ENCODE measurements at regions not wholly inside any gene's neighbourhood (a gene's known extent, or its start where the extent isn't known, plus 50 kb on each side); places are given as distances from the start of the nearest gene placed in this dataset.

DNA sequence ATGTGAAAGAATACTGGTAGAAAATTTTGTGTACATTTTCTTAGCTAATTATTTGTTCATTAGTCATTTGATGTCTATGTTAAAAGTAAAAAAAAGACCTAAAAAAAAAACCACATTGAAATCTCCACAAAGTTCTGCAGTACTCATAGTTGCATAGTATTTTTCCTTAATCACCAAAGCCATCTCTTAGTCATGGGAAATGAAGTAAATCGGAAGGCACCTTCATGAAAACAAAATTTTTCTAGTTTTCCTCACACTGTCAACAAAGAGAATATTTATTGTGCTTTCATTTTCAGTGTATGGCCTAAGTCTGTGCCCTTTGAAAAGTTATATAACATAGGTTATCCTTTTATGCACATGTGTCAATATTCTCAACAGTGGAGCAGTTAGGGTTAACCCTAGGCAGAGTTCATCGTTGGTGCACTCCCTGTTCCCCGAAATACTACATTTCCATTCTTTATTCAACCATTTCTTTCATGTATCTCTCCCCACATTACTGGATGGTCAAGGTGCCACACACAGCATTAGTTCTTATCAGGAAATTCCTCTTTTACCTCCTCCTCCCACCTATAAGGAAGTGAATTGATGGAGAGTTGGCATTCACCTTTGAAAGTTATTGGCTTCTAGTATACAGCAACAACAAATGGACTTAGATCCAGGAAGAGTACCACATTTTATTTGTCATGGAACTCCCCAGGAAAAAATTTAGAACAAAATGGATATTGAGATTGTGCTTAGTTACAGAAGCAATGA is 93.1 kb downstream of the NUDT12 start:
- no peaks in the 10 kb centered on the region for H3K27me3 ChIP-seq
- DNase-seq (ENCODE audit: low spot score in 2 of 2): no peak
- intact Hi-C loops (cut with DNase I): no loop called here
- no peak overlapping the region for H3K27ac ChIP-seq
- no peaks in the 10 kb centered on the region for H3K36me3 ChIP-seq
- no peaks in the 10 kb centered on the region for H3K9me3 ChIP-seq
- no peak overlapping the region for H3K4me3 ChIP-seq
- H3K4me1 ChIP-seq: no peaks in the 10 kb centered on the region
- TF ChIP-seq, protein P1, sequence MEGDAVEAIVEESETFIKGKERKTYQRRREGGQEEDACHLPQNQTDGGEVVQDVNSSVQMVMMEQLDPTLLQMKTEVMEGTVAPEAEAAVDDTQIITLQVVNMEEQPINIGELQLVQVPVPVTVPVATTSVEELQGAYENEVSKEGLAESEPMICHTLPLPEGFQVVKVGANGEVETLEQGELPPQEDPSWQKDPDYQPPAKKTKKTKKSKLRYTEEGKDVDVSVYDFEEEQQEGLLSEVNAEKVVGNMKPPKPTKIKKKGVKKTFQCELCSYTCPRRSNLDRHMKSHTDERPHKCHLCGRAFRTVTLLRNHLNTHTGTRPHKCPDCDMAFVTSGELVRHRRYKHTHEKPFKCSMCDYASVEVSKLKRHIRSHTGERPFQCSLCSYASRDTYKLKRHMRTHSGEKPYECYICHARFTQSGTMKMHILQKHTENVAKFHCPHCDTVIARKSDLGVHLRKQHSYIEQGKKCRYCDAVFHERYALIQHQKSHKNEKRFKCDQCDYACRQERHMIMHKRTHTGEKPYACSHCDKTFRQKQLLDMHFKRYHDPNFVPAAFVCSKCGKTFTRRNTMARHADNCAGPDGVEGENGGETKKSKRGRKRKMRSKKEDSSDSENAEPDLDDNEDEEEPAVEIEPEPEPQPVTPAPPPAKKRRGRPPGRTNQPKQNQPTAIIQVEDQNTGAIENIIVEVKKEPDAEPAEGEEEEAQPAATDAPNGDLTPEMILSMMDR (IDR thresholded peaks at IDR 0.05): no peak

DNA sequence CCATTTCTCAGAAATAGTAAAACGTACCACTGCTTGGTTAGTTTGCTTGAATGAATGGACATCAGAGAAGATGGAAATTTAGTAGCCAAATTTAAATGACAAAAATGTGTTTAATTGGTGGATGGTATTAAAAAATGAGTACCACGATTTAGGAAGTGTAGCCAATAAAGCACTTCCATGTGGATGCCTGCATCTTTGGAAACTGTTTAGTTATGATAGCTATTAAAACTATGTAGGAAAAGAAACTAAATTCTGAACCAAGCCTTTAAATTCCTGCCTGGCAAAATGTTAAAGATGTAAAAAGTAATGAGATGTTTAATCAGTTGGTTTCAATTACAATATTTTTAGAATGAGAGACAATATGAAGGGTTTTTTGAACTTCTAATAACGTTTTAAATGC is 94.8 kb downstream of the NUDT12 start:
- H3K9me3 ChIP-seq: no peaks in the 10 kb centered on the region
- intact Hi-C loops (cut with DNase I): no loop called here
- H3K27ac ChIP-seq: no peak overlapping the region
- TF ChIP-seq, protein P1 (IDR thresholded peaks at IDR 0.05): no peak
- DNase-seq (ENCODE audit: low spot score in 2 of 2): no peak
- no peaks in the 10 kb centered on the region for H3K4me1 ChIP-seq
- H3K27me3 ChIP-seq: no peaks in the 10 kb centered on the region
- no peaks in the 10 kb centered on the region for H3K36me3 ChIP-seq
- no peak overlapping the region for H3K4me3 ChIP-seq

DNA sequence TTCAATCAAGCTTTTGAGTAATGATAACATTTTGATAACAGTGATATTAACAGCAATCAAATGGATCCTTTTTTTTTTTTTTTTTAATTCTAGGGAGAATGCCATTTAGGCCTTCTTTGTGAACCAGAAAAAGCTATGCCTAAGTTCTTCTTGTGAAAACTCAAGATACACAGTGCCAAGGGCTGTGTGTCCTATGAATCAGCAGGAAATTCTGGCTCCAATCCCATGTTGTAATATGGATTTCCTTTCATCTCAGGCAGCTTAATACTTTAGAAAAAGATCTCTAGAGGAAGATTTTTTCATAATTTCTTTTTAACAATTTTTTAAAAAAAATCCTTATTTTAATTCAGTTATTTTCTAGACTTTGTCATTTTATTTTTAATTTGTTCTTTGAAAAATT is 96.1 kb downstream of the NUDT12 start:
- Histone ChIP-seq H3K36me3 (no peaks in the 10 kb centered on the region), H3K27ac (no peak overlapping the region), H3K9me3 (no peaks in the 10 kb centered on the region), H3K4me3 (no peak overlapping the region), H3K4me1 (no peaks in the 10 kb centered on the region), H3K27me3 (no peaks in the 10 kb centered on the region)
- no peak for DNase-seq (ENCODE audit: low spot score in 2 of 2)
- TF ChIP-seq, protein P1 (IDR thresholded peaks at IDR 0.05): no peak
- intact Hi-C loops (cut with DNase I): no loop called here

DNA sequence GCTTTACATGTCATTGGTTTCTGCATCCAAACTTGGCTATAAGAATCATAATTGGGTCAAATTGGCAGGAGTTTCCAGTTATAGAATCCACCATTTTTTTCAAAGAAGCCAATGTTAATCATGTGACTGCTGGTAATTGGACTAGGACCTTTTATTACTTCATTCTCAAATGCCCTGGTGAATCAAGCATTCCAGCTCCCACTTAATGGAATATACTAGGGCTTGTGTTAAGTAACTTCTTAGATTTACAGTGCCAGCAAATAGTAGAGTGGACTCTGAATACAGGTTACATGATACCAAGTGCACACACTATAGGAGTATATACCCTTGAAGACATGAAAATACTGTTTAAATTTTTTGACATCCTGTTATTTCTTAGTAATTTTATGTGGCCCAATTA is 96.7 kb downstream of the NUDT12 start:
- Histone ChIP-seq H3K9me3 (no peaks in the 10 kb centered on the region), H3K36me3 (no peaks in the 10 kb centered on the region), H3K4me1 (no peaks in the 10 kb centered on the region), H3K4me3 (no peak overlapping the region), H3K27me3 (no peaks in the 10 kb centered on the region), H3K27ac (no peak overlapping the region)
- TF ChIP-seq, protein P1 (IDR thresholded peaks at IDR 0.05): no peak
- DNase-seq (ENCODE audit: low spot score in 2 of 2): no peak
- intact Hi-C loops (cut with DNase I): no loop called here

DNA sequence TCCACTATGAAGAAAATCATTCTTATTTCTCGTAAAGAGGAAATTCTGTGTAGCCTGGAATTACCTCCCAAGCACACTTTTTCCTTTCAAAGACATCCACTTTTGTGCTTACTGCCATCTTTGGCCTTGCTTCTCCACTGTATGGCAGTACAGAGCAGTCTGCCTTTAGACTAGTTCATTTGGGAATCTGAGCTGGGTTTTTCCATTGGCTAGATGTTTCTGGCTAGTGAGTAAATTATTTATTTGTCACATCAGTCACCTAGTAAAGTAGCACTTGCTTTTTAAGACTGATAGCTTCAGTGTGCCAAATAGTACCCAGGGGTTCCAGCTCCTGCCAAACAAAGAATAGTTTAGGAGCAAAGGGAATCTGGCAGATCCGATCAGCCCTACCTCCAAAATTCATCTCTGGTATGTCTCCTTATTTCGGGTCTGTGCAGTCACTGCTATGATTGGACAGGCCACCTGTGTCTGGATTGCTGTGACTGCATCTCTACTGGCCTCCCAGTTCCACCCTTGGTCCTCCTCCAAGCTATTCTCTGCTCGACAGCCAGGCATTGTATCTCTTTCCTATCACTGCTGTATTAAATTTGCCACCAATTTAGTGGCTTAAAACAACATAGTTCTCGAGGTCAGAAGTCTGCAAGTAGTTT is 97.6 kb downstream of the NUDT12 start:
- no peaks in the 10 kb centered on the region for H3K27me3 ChIP-seq
- TF ChIP-seq, protein P1 (IDR thresholded peaks at IDR 0.05): no peak

More for the DNA sequence above, 97.6 kb downstream of the NUDT12 start:
- Histone ChIP-seq H3K27ac (no peak overlapping the region), H3K4me3 (no peak overlapping the region), H3K36me3 (no peaks in the 10 kb centered on the region), H3K4me1 (no peaks in the 10 kb centered on the region), H3K9me3 (no peaks in the 10 kb centered on the region)
- intact Hi-C loops (cut with DNase I): no loop called here
- DNase-seq (ENCODE audit: low spot score in 2 of 2): no peak
